ENCODE measurements at regions not wholly inside any gene's neighbourhood (a gene's known extent, or its start where the extent isn't known, plus 50 kb on each side); places are given as distances from the start of the nearest gene placed in this dataset.

DNA sequence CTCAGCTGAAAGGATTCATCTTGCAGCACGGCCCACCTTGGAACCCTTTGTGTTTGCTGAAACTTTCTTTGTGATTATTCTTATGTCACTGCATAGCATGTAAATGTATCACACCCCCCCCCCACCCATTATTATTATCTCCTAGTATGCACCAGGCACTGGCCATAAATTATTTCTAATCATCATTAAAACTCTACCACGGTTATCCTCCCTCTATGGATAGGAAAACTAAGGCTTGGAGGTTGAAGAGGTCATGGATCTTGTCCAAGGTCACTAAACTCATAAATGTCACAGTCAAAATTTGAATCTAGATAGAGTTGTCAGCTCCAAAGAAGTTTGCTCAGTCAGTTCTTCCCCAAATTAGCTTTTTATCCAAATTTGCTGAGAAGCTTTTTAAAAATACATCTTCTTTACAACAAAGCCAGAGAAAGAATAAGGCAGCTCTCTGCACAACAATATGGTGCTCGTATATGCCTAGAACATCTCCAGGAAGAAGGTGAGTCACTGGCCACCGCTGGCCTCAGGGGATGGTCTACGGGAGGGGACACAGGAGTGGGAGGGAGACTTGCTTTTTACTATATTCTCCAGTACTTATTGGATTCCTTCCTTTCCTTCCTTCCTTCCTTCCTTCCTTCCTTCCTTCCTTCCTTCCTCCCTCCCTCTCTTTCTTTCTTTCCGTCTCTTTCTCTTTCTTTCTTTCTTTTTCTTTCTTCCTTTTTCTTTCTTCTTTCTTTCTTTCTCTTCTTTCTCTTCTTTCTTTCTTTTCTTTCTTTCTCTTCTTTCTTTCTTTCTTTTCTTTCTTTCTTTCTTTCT is 134.5 kb downstream of the VEGFA start:
- no peaks in the 10 kb centered on the region for H3K4me1 ChIP-seq
- no peak overlapping the region for H3K27ac ChIP-seq
- H3K36me3 ChIP-seq: no peaks in the 10 kb centered on the region
- TF ChIP-seq POLR2AphosphoS5 (IDR thresholded peaks at IDR 0.05) (no peak), POLR2A (IDR thresholded peaks at IDR 0.05) (no peak)
- TF ChIP-seq, protein P1, sequence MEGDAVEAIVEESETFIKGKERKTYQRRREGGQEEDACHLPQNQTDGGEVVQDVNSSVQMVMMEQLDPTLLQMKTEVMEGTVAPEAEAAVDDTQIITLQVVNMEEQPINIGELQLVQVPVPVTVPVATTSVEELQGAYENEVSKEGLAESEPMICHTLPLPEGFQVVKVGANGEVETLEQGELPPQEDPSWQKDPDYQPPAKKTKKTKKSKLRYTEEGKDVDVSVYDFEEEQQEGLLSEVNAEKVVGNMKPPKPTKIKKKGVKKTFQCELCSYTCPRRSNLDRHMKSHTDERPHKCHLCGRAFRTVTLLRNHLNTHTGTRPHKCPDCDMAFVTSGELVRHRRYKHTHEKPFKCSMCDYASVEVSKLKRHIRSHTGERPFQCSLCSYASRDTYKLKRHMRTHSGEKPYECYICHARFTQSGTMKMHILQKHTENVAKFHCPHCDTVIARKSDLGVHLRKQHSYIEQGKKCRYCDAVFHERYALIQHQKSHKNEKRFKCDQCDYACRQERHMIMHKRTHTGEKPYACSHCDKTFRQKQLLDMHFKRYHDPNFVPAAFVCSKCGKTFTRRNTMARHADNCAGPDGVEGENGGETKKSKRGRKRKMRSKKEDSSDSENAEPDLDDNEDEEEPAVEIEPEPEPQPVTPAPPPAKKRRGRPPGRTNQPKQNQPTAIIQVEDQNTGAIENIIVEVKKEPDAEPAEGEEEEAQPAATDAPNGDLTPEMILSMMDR (IDR thresholded peaks at IDR 0.05): no peak
- intact Hi-C loops (cut with DNase I; ENCODE audit: low total_unique reads): no loop called here
- H3K9me3 ChIP-seq: no peaks in the 10 kb centered on the region
- H3K27me3 ChIP-seq: no peaks in the 10 kb centered on the region
- no peak for DNase-seq (ENCODE audit: low spot score in 2 of 2)
- no peak overlapping the region for H3K4me3 ChIP-seq

DNA sequence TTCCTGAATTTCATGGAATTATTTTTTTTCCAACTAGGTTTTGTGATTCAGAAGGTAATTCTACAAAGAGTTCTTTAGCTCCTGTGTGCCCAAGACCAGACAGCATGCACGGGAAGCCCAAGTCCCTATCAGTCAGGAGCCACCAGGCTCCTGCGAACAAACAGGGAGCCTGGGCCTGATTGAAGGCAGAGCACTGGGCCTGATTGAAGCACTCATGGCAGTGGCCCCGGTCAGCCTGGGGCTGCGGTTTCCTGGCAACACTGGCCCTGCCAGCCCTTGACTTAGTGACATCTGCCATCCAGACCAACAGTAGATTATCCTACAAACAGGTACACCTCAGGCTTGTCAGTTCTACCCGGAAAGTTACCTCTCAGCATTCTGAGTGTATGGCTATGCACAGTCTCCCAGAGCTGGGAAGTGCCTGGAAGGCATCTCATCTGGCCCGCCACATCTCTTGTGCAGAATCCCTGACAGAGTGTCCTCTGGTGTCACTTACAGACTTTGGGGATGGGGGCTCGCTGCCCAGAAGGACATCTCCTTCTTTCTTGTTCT is 133.8 kb downstream of the VEGFA start:
- Histone ChIP-seq H3K9me3 (no peaks in the 10 kb centered on the region), H3K4me1 (no peaks in the 10 kb centered on the region), H3K36me3 (no peaks in the 10 kb centered on the region), H3K27ac (no peak overlapping the region), H3K27me3 (no peaks in the 10 kb centered on the region), H3K4me3 (no peak overlapping the region)
- intact Hi-C loops (cut with DNase I; ENCODE audit: low total_unique reads): no loop called here
- TF ChIP-seq, protein P1 (IDR thresholded peaks at IDR 0.05): no peak
- TF ChIP-seq POLR2A (IDR thresholded peaks at IDR 0.05): no peak
- TF ChIP-seq POLR2AphosphoS5 (IDR thresholded peaks at IDR 0.05): no peak
- no peak for DNase-seq (ENCODE audit: low spot score in 2 of 2)

DNA sequence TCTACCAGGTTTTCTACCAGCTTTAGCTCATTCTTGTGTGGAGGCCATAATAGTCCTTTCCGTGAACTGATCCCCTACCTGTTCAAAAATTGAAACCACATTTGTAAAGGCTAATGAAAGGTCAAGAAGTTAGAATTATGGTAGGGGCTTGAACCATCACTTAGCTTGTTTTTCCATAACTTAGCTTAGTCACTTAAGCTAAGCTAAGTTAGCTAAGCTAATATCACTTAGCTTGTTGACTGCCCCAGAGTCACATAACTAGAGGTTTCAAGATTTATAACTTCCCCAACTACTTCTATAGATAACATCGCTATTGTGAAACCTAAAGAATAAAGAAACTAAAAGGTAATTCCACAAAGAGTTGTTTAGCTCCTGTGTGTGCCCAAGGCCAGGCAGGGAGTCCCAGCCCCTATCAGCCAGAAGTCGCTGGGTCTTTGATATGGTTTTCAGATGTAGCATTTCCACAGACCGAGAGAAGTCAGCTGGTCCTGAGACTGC is 131.8 kb downstream of the VEGFA start:
- H3K9me3 ChIP-seq: no peaks in the 10 kb centered on the region
- DNase-seq (ENCODE audit: low spot score in 2 of 2): no peak
- TF ChIP-seq POLR2AphosphoS5 (IDR thresholded peaks at IDR 0.05): no peak
- TF ChIP-seq, protein P1 (IDR thresholded peaks at IDR 0.05): no peak
- TF ChIP-seq POLR2A (IDR thresholded peaks at IDR 0.05): no peak
- intact Hi-C loops (cut with DNase I; ENCODE audit: low total_unique reads): no loop called here
- no peaks in the 10 kb centered on the region for H3K36me3 ChIP-seq
- H3K4me1 ChIP-seq: no peaks in the 10 kb centered on the region
- no peak overlapping the region for H3K4me3 ChIP-seq
- H3K27me3 ChIP-seq: no peaks in the 10 kb centered on the region
- no peak overlapping the region for H3K27ac ChIP-seq

DNA sequence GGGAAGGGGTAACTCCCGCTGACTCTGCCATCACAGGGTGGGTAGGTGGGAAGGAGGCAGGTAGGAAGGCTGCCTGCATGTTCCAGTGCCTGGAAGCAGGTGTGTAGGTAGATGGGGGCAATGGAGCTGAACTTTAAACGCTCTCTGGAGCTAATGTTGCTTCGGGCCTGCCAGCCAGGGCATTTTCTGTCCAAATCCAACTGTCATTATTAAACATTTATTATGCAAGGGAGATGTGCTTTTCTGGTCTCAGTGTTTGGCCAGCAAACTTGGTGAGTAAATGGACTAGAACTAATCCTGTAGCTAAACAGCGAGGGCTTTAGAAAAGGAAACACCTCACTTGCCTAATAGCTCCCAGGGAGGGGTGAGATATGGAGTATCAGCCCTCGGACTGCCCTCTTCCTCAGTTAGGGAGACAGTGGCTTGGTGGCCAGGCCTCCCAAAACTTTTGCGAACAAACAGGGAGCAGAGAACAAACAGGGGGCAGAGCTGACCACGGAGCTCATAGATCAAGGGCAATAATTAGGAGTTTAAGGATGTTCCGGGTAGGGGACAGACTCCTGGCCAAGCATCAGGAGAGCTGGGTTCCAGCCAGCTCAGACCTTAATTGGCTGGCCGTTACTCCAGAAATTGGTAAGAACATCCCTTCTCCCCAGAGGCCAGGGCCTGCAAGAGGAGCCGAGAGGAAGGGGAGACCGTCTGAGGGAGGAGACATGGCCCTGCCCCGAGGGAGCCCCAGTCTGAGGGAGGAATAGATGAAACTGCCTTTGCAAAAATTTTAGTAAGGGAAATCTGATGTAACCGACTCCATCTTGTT is 131.1 kb downstream of the VEGFA start:
- H3K27ac ChIP-seq: no peak overlapping the region
- no peaks in the 10 kb centered on the region for H3K27me3 ChIP-seq
- H3K9me3 ChIP-seq: no peaks in the 10 kb centered on the region
- no peak for TF ChIP-seq POLR2A (IDR thresholded peaks at IDR 0.05)
- TF ChIP-seq, protein P1 (IDR thresholded peaks at IDR 0.05): no peak
- H3K4me1 ChIP-seq: no peaks in the 10 kb centered on the region
- intact Hi-C loops (cut with DNase I; ENCODE audit: low total_unique reads): no loop called here
- no peak overlapping the region for H3K4me3 ChIP-seq
- no peak for DNase-seq (ENCODE audit: low spot score in 2 of 2)
- no peaks in the 10 kb centered on the region for H3K36me3 ChIP-seq

DNA sequence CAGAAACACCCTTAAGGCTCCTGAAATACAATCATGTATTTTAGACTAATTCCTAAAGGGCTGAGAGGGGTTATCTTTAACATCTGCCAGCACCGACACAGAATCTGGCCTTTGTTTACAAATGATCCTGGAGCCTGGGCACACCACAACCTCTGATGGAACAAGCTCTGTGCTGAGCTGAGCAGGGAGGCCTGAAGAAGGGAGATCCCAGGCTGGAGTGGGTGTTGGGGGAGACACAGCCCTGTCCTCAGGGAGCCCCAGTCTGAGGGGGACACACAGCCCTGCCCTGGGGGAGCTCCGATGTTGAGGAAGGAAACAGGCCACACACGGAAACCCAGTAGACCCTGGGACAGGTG is 130.5 kb downstream of the VEGFA start:
- no peaks in the 10 kb centered on the region for H3K4me1 ChIP-seq
- DNase-seq (ENCODE audit: low spot score in 2 of 2): no peak
- H3K27me3 ChIP-seq: no peaks in the 10 kb centered on the region
- no peak for TF ChIP-seq POLR2A (IDR thresholded peaks at IDR 0.05)
- TF ChIP-seq POLR2AphosphoS5 (IDR thresholded peaks at IDR 0.05): no peak
- intact Hi-C loops (cut with DNase I; ENCODE audit: low total_unique reads): no loop called here
- no peak overlapping the region for H3K4me3 ChIP-seq
- no peaks in the 10 kb centered on the region for H3K9me3 ChIP-seq
- no peaks in the 10 kb centered on the region for H3K36me3 ChIP-seq
- H3K27ac ChIP-seq: no peak overlapping the region

Measured in breast epithelium (tissue), 4 donors.